Activated CD4-positive, alpha-beta T cell treated with anti-CD3 and anti-CD28 coated beads for 48 hours (primary cell): ENCODE measurements at regions not wholly inside any gene's neighbourhood (a gene's known extent, or its start where the extent isn't known, plus 50 kb on each side); places are given as distances from the start of the nearest gene placed in this dataset.

Experiments
- DNase-seq: peaks from one replicate; pipeline ENCODE4 v3.0.0-alpha.2; 2020

GRCh38 chr9:14389657-14390056 lies 75.7 kb upstream of the NFIB start:
- no peak for DNase-seq

DNA sequence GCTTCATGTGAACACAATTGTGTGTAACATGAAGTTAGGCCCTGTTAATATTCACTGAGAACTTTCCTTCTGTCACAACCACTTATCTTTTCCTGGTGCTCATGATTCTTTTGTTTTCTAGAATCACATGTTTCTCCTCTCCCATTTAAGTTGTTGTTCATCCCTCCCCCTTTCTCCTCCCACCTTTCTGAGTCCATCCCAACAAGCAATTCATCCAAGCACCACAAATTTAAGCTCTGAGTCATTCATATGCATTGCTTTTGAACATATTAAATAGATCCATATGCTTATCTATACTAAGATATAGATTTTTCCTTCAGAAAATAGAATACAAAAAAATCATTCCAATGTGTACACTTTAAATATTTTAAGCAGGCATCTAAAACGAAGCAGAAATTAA lies 75.2 kb upstream of the NFIB start:
- DNase-seq, result no peak

GRCh38 chr9:14383773-14384172 lies 69.8 kb upstream of the NFIB start:
- DNase-seq, result no peak

DNA sequence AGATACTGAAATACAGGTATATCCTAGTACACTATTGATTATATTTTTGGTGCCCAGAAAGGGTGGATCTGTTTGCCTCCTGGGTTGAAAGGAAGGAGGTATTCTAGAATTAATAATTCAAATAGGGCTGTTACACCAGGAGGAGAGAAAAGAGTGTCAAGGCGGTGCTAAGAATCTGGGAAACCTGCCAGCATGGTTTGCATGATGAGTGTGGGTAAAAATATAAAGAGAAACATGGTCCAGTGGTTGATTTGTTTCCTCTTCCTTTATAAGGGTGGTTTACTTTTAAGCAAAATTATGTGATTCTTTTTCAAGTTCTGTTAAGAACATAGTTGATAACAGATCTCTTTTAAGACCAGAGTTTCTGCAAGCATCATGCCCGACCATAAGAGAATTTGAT lies 69.4 kb upstream of the NFIB start:
- DNase-seq, result no peak

GRCh38 chr9:14380061-14380836 lies 66.3 kb upstream of the NFIB start:
- no peak for DNase-seq

GRCh38 chr9:14379280-14379679 lies 65.3 kb upstream of the NFIB start:
- DNase-seq, result no peak

GRCh38 chr9:14373706-14374105 lies 59.8 kb upstream of the NFIB start:
- no peak for DNase-seq

GRCh38 chr9:14373336-14373666 lies 59.4 kb upstream of the NFIB start:
- no peak for DNase-seq

DNA sequence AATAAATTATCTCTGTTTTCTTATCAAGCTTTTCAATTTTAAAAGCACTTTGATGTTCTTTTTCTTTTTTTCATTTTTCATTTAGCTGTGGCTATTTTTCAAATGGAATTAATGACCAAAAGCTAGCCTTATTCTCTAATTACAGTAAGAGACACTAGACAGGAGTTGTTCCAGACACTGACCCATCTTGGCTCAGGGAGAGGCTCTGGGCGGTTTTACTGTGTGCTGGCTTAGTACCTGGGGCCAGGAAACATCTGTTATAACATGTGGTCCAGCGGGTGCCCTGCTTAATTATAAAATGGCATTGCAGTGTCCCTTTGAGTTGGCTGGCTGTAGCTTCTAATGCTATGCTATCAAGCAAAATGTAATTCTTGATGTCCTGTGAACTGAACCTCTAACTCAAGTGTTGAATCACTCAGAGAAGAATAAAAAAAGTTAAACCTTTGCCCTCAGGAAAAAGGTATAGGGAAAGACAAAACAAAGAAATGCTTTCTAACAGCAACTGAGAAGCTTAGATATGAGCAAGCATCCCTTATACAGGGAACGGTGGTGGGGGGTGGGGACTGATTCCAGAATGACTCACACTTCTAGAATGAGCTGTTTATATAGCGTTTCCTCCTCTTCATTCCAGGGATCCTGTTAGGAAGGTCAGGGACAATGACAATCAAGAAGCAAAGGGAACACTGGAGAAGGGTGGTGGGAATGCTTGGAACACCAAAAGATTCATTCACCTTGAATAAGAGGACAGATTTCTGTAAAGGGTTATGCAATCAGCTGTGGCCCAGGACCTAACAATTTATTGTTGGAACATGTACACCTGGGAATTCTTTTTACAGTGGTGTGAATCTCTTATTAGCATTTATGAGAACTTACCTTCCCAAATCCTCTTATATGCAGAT lies 58.7 kb upstream of the NFIB start:
- DNase-seq, result no peak

GRCh38 chr9:14369011-14369410 lies 55.1 kb upstream of the NFIB start:
- DNase-seq, result no peak

GRCh38 chr9:14366076-14366475 lies 52.1 kb upstream of the NFIB start:
- DNase-seq, result no peak

- DNase-seq, result no peak
Observed at GRCh38 chr9:14365670-14366069, 51.7 kb upstream of the NFIB start.
